CD8-positive, alpha-beta memory T cell (primary cell): ENCODE measurements at regions not wholly inside any gene's neighbourhood (a gene's known extent, or its start where the extent isn't known, plus 50 kb on each side); places are given as distances from the start of the nearest gene placed in this dataset.
"Not testable (repeated sequence)": the region's sequence is repeated elsewhere in the genome, so short reads cannot be mapped to it uniquely, and the experiment has no call there.

Source experiments
- CTCF ChIA-PET: fragments of 350-600 bp; sonication (Branson Sonifier 250); formaldehyde crosslinking; loops from one replicate; lab custom pipeline; 2021; ENCODE audit warnings: antibody characterized with exemption; lab: Charles Lee
- POLR2A ChIA-PET: fragments of 350-600 bp; sonication (Branson Sonifier 250); formaldehyde crosslinking; loops from one replicate; lab custom pipeline; 2021; ENCODE audit warnings: antibody characterized with exemption; lab: Charles Lee
- DNase-seq, 5 donors: peaks; one replicate each; pipeline versions ENCODE4 v3.0.0 to v3.0.0-alpha.2; 2020 to 2022; ENCODE audit warnings: mixed read lengths in 1 of 5
- H3K27ac ChIP-seq: one replicate; pipeline ENCODE4 v1.7.0; 2013; ENCODE audit warnings: low read depth, mild to moderate bottlenecking, low read length, moderate library complexity
- H3K27me3 ChIP-seq: 2 replicates; pipeline ENCODE4 v1.7.0; 2013; ENCODE audit warnings: low read length, mild to moderate bottlenecking; ENCODE audit not compliant: insufficient read depth, poor library complexity, severe bottlenecking
- H3K36me3 ChIP-seq: 2 replicates; pipeline ENCODE4 v1.7.0; 2013; ENCODE audit warnings: mild to moderate bottlenecking, low read length, moderate library complexity; ENCODE audit not compliant: insufficient read depth
- H3K4me1 ChIP-seq: 2 replicates; pipeline ENCODE4 v1.7.0; 2013; ENCODE audit warnings: mild to moderate bottlenecking, low read length, moderate library complexity; ENCODE audit not compliant: insufficient read depth
- H3K4me3 ChIP-seq: 2 replicates; pipeline ENCODE4 v1.7.0; 2013; ENCODE audit warnings: mild to moderate bottlenecking, low read length
- H3K9me3 ChIP-seq: 2 replicates; pipeline ENCODE4 v1.7.0; 2013; ENCODE audit warnings: mild to moderate bottlenecking, low read length
- H3K27ac Mint-ChIP-seq, 8 donors: one replicate each; pipeline ENCODE4 v1.8.0; 2020 to 2021; ENCODE audit warnings: mixed read lengths in 8 of 8, mild to moderate bottlenecking in 6 of 8, inconsistent platforms in 3 of 8, moderate library complexity in 3 of 8
- H3K27me3 Mint-ChIP-seq, 2 donors: one replicate each; pipeline ENCODE4 v1.8.0; 2020 to 2021; ENCODE audit warnings: mixed read lengths in 2 of 2, mild to moderate bottlenecking in 1 of 2, moderate library complexity in 1 of 2
- H3K36me3 Mint-ChIP-seq, 3 donors: one replicate each; pipeline ENCODE4 v1.8.0; 2020 to 2021; ENCODE audit warnings: mixed read lengths in 3 of 3, inconsistent platforms in 1 of 3, mild to moderate bottlenecking in 1 of 3
- H3K4me1 Mint-ChIP-seq, 3 donors: one replicate each; pipeline ENCODE4 v1.8.0; 2020 to 2021; ENCODE audit warnings: mixed read lengths in 3 of 3, inconsistent platforms in 1 of 3, mild to moderate bottlenecking in 1 of 3
- H3K4me3 Mint-ChIP-seq, 7 donors: one replicate each; pipeline ENCODE4 v1.8.0; 2020 to 2021; ENCODE audit warnings: mixed read lengths in 7 of 7, mild to moderate bottlenecking in 6 of 7, moderate library complexity in 4 of 7, inconsistent platforms in 2 of 7
- H3K9me3 Mint-ChIP-seq, 5 donors: one replicate each; pipeline ENCODE4 v1.8.0; 2020 to 2022; ENCODE audit warnings: mixed read lengths in 5 of 5, mild to moderate bottlenecking in 3 of 5, moderate library complexity in 2 of 5, inconsistent platforms in 1 of 5

GRCh38 chr5:124507688-124508087 lies 238.8 kb downstream of the ZNF608 start:
- Mint-ChIP-seq H3K9me3 (peaks cover 0 to 3% (median 0%) of the 10 kb centered on the region in 5 donors), H3K36me3 (no peaks in the 10 kb centered on the region), H3K27ac (no peak overlapping the region), H3K27me3 (no peaks in the 10 kb centered on the region), H3K4me1 (no peaks in the 10 kb centered on the region), H3K4me3 (no peak overlapping the region)
- Histone ChIP-seq H3K27ac (no peak overlapping the region), H3K36me3 (no peaks in the 10 kb centered on the region), H3K4me1 (no peaks in the 10 kb centered on the region), H3K4me3 (no peak overlapping the region), H3K9me3 (no peaks in the 10 kb centered on the region), H3K27me3 (no peaks in the 10 kb centered on the region)
- no peak for DNase-seq
- CTCF ChIA-PET: no interaction called here
- POLR2A ChIA-PET: no interaction called here

GRCh38 chr5:124504081-124504916 lies 242.1 kb downstream of the ZNF608 start:
- Mint-ChIP-seq H3K9me3 (peaks cover 0 to 11% (median 2%) of the 10 kb centered on the region in 5 donors), H3K4me1 (no peaks in the 10 kb centered on the region), H3K27me3 (no peaks in the 10 kb centered on the region), H3K27ac (no peak overlapping the region), H3K36me3 (no peaks in the 10 kb centered on the region), H3K4me3 (no peak overlapping the region)
- CTCF ChIA-PET: no interaction called here
- H3K36me3 ChIP-seq: no peaks in the 10 kb centered on the region
- POLR2A ChIA-PET: no interaction called here
- H3K4me3 ChIP-seq: no peak overlapping the region
- H3K27ac ChIP-seq: no peak overlapping the region
- no peaks in the 10 kb centered on the region for H3K4me1 ChIP-seq
- DNase-seq: no peak
- no peaks in the 10 kb centered on the region for H3K27me3 ChIP-seq
- no peaks in the 10 kb centered on the region for H3K9me3 ChIP-seq

GRCh38 chr5:124502551-124502950 lies 243.9 kb downstream of the ZNF608 start:
- H3K9me3 Mint-ChIP-seq: peaks cover 0 to 11% (median 4%) of the 10 kb centered on the region in 5 donors
- CTCF ChIA-PET: no interaction called here
- no peaks in the 10 kb centered on the region for H3K4me1 ChIP-seq

GRCh38 chr5:124499818-124500217 lies 246.6 kb downstream of the ZNF608 start:
- H3K27ac Mint-ChIP-seq, H3K4me3 Mint-ChIP-seq, H3K36me3 Mint-ChIP-seq, H3K9me3 ChIP-seq, DNase-seq, H3K4me1 Mint-ChIP-seq, H3K27me3 Mint-ChIP-seq, CTCF ChIA-PET, H3K9me3 Mint-ChIP-seq, H3K27me3 ChIP-seq, H3K27ac ChIP-seq, H3K4me3 ChIP-seq, POLR2A ChIA-PET, H3K4me1 ChIP-seq, H3K36me3 ChIP-seq: not testable (repeated sequence)

More at GRCh38 chr5:124502551-124502950, 243.9 kb downstream of the ZNF608 start:
- H3K27ac ChIP-seq: no peak overlapping the region
- H3K27me3 Mint-ChIP-seq: no peaks in the 10 kb centered on the region
- H3K36me3 Mint-ChIP-seq: no peaks in the 10 kb centered on the region
- H3K4me1 Mint-ChIP-seq: no peaks in the 10 kb centered on the region
- H3K9me3 ChIP-seq: no peaks in the 10 kb centered on the region
- no peak overlapping the region for H3K27ac Mint-ChIP-seq
- no peak overlapping the region for H3K4me3 Mint-ChIP-seq
- no peak for DNase-seq
- no peaks in the 10 kb centered on the region for H3K27me3 ChIP-seq
- no peak overlapping the region for H3K4me3 ChIP-seq
- no peaks in the 10 kb centered on the region for H3K36me3 ChIP-seq
- POLR2A ChIA-PET: no interaction called here

- H3K27ac Mint-ChIP-seq, H3K36me3 ChIP-seq, H3K27ac ChIP-seq, CTCF ChIA-PET, DNase-seq, H3K27me3 Mint-ChIP-seq, H3K4me1 Mint-ChIP-seq, POLR2A ChIA-PET, H3K36me3 Mint-ChIP-seq, H3K4me3 Mint-ChIP-seq, H3K9me3 ChIP-seq, H3K27me3 ChIP-seq, H3K9me3 Mint-ChIP-seq, H3K4me1 ChIP-seq, H3K4me3 ChIP-seq: not testable (repeated sequence)
Observed at GRCh38 chr5:124496968-124497367, 249.5 kb downstream of the ZNF608 start.

GRCh38 chr5:124494540-124495116 lies 251.8 kb downstream of the ZNF608 start:
- H3K36me3 Mint-ChIP-seq: no peaks in the 10 kb centered on the region
- H3K4me3 ChIP-seq: no peak overlapping the region
- H3K27me3 ChIP-seq: no peaks in the 10 kb centered on the region
- H3K4me1 Mint-ChIP-seq: no peaks in the 10 kb centered on the region
- no peak overlapping the region for H3K4me3 Mint-ChIP-seq
- no peak for DNase-seq
- no peak overlapping the region for H3K27ac ChIP-seq
- no peaks in the 10 kb centered on the region for H3K9me3 ChIP-seq
- CTCF ChIA-PET: no interaction called here
- POLR2A ChIA-PET: no interaction called here
- H3K27ac Mint-ChIP-seq: no peak overlapping the region
- no peaks in the 10 kb centered on the region for H3K27me3 Mint-ChIP-seq
- peaks cover 4 to 13% (median 9%) of the 10 kb centered on the region in 5 donors for H3K9me3 Mint-ChIP-seq
- no peaks in the 10 kb centered on the region for H3K4me1 ChIP-seq
- no peaks in the 10 kb centered on the region for H3K36me3 ChIP-seq

- POLR2A ChIA-PET: no interaction called here
- Histone ChIP-seq H3K4me3 (no peak overlapping the region), H3K27ac (no peak overlapping the region), H3K27me3 (no peaks in the 10 kb centered on the region), H3K4me1 (no peaks in the 10 kb centered on the region), H3K36me3 (no peaks in the 10 kb centered on the region), H3K9me3 (no peaks in the 10 kb centered on the region)
- no peaks in the 10 kb centered on the region for H3K4me1 Mint-ChIP-seq
- H3K36me3 Mint-ChIP-seq: no peaks in the 10 kb centered on the region
- no peaks in the 10 kb centered on the region for H3K27me3 Mint-ChIP-seq
- no peak for DNase-seq
- H3K9me3 Mint-ChIP-seq: peaks cover 2 to 15% (median 9%) of the 10 kb centered on the region in 5 donors
- no peak overlapping the region for H3K27ac Mint-ChIP-seq
- H3K4me3 Mint-ChIP-seq: no peak overlapping the region
- CTCF ChIA-PET: no interaction called here
Observed at GRCh38 chr5:124492444-124493224, 253.8 kb downstream of the ZNF608 start.

GRCh38 chr5:124490315-124490714 lies 256.1 kb downstream of the ZNF608 start:
- H3K36me3 ChIP-seq, H3K27ac ChIP-seq, H3K9me3 ChIP-seq, H3K4me3 ChIP-seq, H3K27me3 Mint-ChIP-seq, H3K27me3 ChIP-seq, POLR2A ChIA-PET, H3K4me1 Mint-ChIP-seq, H3K27ac Mint-ChIP-seq, H3K36me3 Mint-ChIP-seq, H3K4me3 Mint-ChIP-seq, CTCF ChIA-PET, H3K4me1 ChIP-seq, DNase-seq: not testable (repeated sequence)
- H3K9me3 Mint-ChIP-seq: peaks cover 5 to 15% (median 9%) of the 10 kb centered on the region in 5 donors
